HCT116 (cell line): ENCODE measurements at regions not wholly inside any gene's neighbourhood (a gene's known extent, or its start where the extent isn't known, plus 50 kb on each side); places are given as distances from the start of the nearest gene placed in this dataset.

Experiments used
- ATAC-seq: fragments of 200-7000 bp; cut with Tn5 transposase; 2 replicates; pipeline ENCODE4 v1.9.1; 2020; ENCODE audit warnings: mild to moderate bottlenecking, moderate library complexity
- BruUV-seq: library from RNA; stranded (reverse); fragments of 400-500 nt; replicated peaks from 2 replicates; lab custom pipeline; 2021; lab: Mats Ljungman, UMichigan
- CTCF ChIA-PET: fragments of 300-600 bp; sonication (Branson Sonifier 250); formaldehyde crosslinking; loops from one replicate; lab custom pipeline; 2021; ENCODE audit warnings: antibody characterized with exemption; lab: Charles Lee
- POLR2A ChIA-PET: fragments of 300-600, 350-600 bp; sonication (Branson Sonifier 250); formaldehyde crosslinking; loops from one replicate; lab custom pipeline; 2021; ENCODE audit warnings: antibody characterized with exemption; lab: Charles Lee
- RAD21 ChIA-PET, 2 experiments: fragments of 300-600 bp; sonication (Branson Sonifier 250); formaldehyde crosslinking; loops; one replicate each; lab custom pipeline; 2023; ENCODE audit warnings: low total read pairs in 2 of 2; ENCODE audit not compliant: uncharacterized antibody in 2 of 2, unreplicated experiment in 2 of 2, low non-redundant PET in 1 of 2; lab: Charles Lee
- DNase-seq: peaks from one replicate; pipeline ENCODE4 v3.0.0-alpha.2; 2010; ENCODE audit warnings: low read depth, low spot score
- H2AFZ ChIP-seq: fragments of 200-600 bp; shearing (Covaris generic), sonication (generic); 2 replicates; pipeline ENCODE4 v1.6.1; 2017; ENCODE audit warnings: low read depth, mixed run types, mixed read lengths, antibody characterized with exemption, low read length; ENCODE audit not compliant: poor library complexity, severe bottlenecking
- H3K27ac ChIP-seq: 2 replicates; pipeline ENCODE4 v1.5.1; 2012; ENCODE audit warnings: low read depth, low read length
- H3K27me3 ChIP-seq: fragments of 200-600 bp; sonication (generic); 2 replicates; pipeline ENCODE4 v1.6.1; 2016; ENCODE audit warnings: mixed run types, low read length, mixed read lengths; ENCODE audit not compliant: insufficient read depth
- H3K36me3 ChIP-seq, 2 experiments: fragments of 200-500 bp in 1 of 2; fragments of 200-600 bp in 1 of 2; sonication (Bioruptor generic) in 1 of 2; sonication (generic) in 1 of 2; 2 replicates each; pipeline versions ENCODE4 v1.5.1 to v1.6.1; 2014 to 2016; ENCODE audit warnings: low read length in 2 of 2, inconsistent platforms in 1 of 2, mixed read lengths in 1 of 2, mixed run types in 1 of 2; ENCODE audit not compliant: insufficient read depth in 2 of 2, control insufficient read depth in 1 of 2
- H3K4me1 ChIP-seq, 2 experiments: fragments of 200-600 bp in 1 of 2; sonication (generic) in 1 of 2; 2 replicates each; pipeline versions ENCODE4 v1.5.1 to v1.6.1; 2012 to 2017; ENCODE audit warnings: low read length in 2 of 2, inconsistent platforms in 1 of 2, mild to moderate bottlenecking in 1 of 2, mixed read lengths in 1 of 2, mixed run types in 1 of 2, moderate library complexity in 1 of 2; ENCODE audit not compliant: insufficient read depth in 2 of 2, control insufficient read depth in 1 of 2
- H3K4me2 ChIP-seq: fragments of 200-600 bp; sonication (generic); 2 replicates; pipeline ENCODE4 v1.6.1; 2017; ENCODE audit warnings: mixed run types, low read length, mixed read lengths
- H3K4me3 ChIP-seq, 2 experiments: fragments of 200-600 bp in 1 of 2; sonication (generic) in 1 of 2; replicated peaks in 1 of 2; 2 replicates each; pipeline ENCODE4 v1.5.1; 2011 to 2016; ENCODE audit warnings: low read length in 2 of 2, control low read depth in 1 of 2, low read depth in 1 of 2, mild to moderate bottlenecking in 1 of 2, mixed read lengths in 1 of 2, mixed run types in 1 of 2
- H3K79me2 ChIP-seq: fragments of 200-600 bp; sonication (generic); 2 replicates; pipeline ENCODE4 v1.6.1; 2017; ENCODE audit warnings: mild to moderate bottlenecking, mixed run types, low read length, moderate library complexity, mixed read lengths; ENCODE audit not compliant: insufficient read depth
- H3K9ac ChIP-seq: fragments of 200-600 bp; sonication (generic); 2 replicates; pipeline ENCODE4 v1.6.1; 2016; ENCODE audit warnings: low read length, mixed read lengths
- H3K9me2 ChIP-seq: fragments of 200-600 bp; sonication (generic), shearing (Covaris generic); 2 replicates; pipeline ENCODE4 v1.6.1; 2017; ENCODE audit warnings: mixed run types, mild to moderate bottlenecking, moderate library complexity; ENCODE audit not compliant: insufficient read depth
- H3K9me3 ChIP-seq, 2 experiments: fragments of 200-500 bp in 1 of 2; fragments of 200-600 bp in 1 of 2; sonication (Bioruptor generic) in 1 of 2; sonication (generic) in 1 of 2; 2 replicates each; pipeline ENCODE4 v1.6.1; 2014 to 2017; ENCODE audit warnings: low read length in 2 of 2, mixed read lengths in 2 of 2, inconsistent platforms in 1 of 2, low read depth in 1 of 2, mild to moderate bottlenecking in 1 of 2, mixed run types in 1 of 2, moderate library complexity in 1 of 2; ENCODE audit not compliant: control insufficient read depth in 1 of 2, insufficient read depth in 1 of 2
- H4K20me1 ChIP-seq: fragments of 200-600 bp; sonication (generic), shearing (Covaris generic); 2 replicates; pipeline ENCODE4 v1.6.1; 2017; ENCODE audit warnings: mixed run types, mild to moderate bottlenecking, moderate library complexity; ENCODE audit not compliant: insufficient read depth
- CBX3 ChIP-seq: IDR thresholded peaks from 2 replicates; pipeline ENCODE4 v1.6.1; 2012; ENCODE audit warnings: low read depth
- EGR1 ChIP-seq: IDR thresholded peaks from 2 replicates; pipeline ENCODE4 v1.6.1; 2012; ENCODE audit warnings: low read depth
- ELF1 ChIP-seq: IDR thresholded peaks from 2 replicates; pipeline ENCODE4 v1.6.1; 2012; ENCODE audit warnings: low read depth, borderline replicate concordance
- EZH2 ChIP-seq: fragments of 200-600 bp; sonication (generic); IDR thresholded peaks from 2 replicates; pipeline ENCODE4 v1.6.1; 2017; ENCODE audit warnings: antibody characterized with exemption, mixed run types
- FOSL1 ChIP-seq: IDR thresholded peaks from 2 replicates; pipeline ENCODE4 v1.6.1; 2012; ENCODE audit warnings: low read depth
- JUND ChIP-seq: IDR thresholded peaks from 2 replicates; pipeline ENCODE4 v1.6.1; 2012
- POLR2A ChIP-seq: IDR thresholded peaks from 2 replicates; pipeline ENCODE4 v1.7.0; 2011; ENCODE audit warnings: borderline replicate concordance; ENCODE audit not compliant: insufficient read depth, insufficient read length; ENCODE audit errors: extremely low read depth
- POLR2AphosphoS5 ChIP-seq: IDR thresholded peaks from 2 replicates; pipeline ENCODE4 v1.6.1; 2011; ENCODE audit warnings: mild to moderate bottlenecking, low read depth, low read length, moderate library complexity
- SIN3A ChIP-seq: IDR thresholded peaks from 2 replicates; pipeline ENCODE4 v1.6.1; 2012; ENCODE audit warnings: low read depth
- SP1 ChIP-seq: IDR thresholded peaks from 2 replicates; pipeline ENCODE4 v1.6.1; 2012; ENCODE audit warnings: low read depth
- SRF ChIP-seq: IDR thresholded peaks from 2 replicates; pipeline ENCODE4 v1.6.1; 2012; ENCODE audit warnings: low read depth
- YY1 ChIP-seq: IDR thresholded peaks from 2 replicates; pipeline ENCODE4 v1.6.1; 2011; ENCODE audit warnings: low read length, low read depth, moderate library complexity, mild to moderate bottlenecking; ENCODE audit not compliant: insufficient replicate concordance; ENCODE audit errors: extremely low read depth
- ZFX ChIP-seq: fragments of 450-650 bp; IDR thresholded peaks from 2 replicates; pipeline ENCODE4 v1.6.1; 2017
- ZNF274 ChIP-seq: fragments of 200-500 bp; sonication (Bioruptor generic); IDR thresholded peaks from 2 replicates; pipeline ENCODE4 v1.6.1; 2014; ENCODE audit warnings: mild to moderate bottlenecking, low read depth, low read length, inconsistent platforms
- intact Hi-C: fragments of 100-400 bp; cut with micrococcal nuclease; formaldehyde crosslinking; loops from 2 replicates; pipeline ENCODE4 v1.10.0; 2022
- TF ChIP-seq, protein P1 (sequence below): IDR thresholded peaks from 2 replicates; pipeline ENCODE4 v1.6.1; 2012
- TF ChIP-seq, protein P2 (sequence below): IDR thresholded peaks from 2 replicates; pipeline ENCODE4 v1.6.1; 2012
- TF ChIP-seq, protein P3 (sequence below): IDR thresholded peaks from 2 replicates; pipeline ENCODE4 v1.6.1; 2012; ENCODE audit warnings: low read depth

DNA sequence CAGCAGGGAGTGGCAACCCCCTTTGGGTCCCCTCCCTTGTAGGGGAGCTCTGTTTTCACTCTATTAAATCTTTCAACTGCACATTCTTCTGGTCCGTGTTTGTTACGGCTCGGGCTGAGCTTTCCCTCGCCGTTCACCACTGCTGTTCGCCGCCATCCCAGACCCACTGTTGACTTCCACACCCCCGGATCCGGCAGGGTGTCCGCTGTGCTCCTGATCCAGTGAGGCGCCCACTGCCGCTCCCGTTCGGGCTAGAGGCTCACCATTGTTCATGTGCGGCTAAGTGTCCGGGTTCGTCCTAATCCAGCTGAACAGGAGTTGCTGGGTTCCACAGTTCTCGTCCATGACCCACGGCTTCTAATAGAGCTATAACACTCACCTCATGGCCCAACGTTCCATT is 408.1 kb downstream of the KCNJ2 start:
- no peak overlapping the region for H3K27ac ChIP-seq
- DNase-seq: no peak
- no peaks in the 10 kb centered on the region for H3K27me3 ChIP-seq
- no peaks in the 10 kb centered on the region; the same call in 1 of the 2 replicates for H3K9me2 ChIP-seq
- TF ChIP-seq JUND (no peak), SIN3A (no peak), EZH2 (no peak), POLR2AphosphoS5 (no peak), EGR1 (no peak), POLR2A (no peak), FOSL1 (no peak), YY1 (no peak), CBX3 (no peak), ZNF274 (no peak), SRF (no peak), SP1 (no peak), ELF1 (no peak), ZFX (no peak)
- TF ChIP-seq, protein P1, sequence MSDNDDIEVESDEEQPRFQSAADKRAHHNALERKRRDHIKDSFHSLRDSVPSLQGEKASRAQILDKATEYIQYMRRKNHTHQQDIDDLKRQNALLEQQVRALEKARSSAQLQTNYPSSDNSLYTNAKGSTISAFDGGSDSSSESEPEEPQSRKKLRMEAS: no peak
- TF ChIP-seq, protein P2, sequence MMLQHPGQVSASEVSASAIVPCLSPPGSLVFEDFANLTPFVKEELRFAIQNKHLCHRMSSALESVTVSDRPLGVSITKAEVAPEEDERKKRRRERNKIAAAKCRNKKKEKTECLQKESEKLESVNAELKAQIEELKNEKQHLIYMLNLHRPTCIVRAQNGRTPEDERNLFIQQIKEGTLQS: no peak
- TF ChIP-seq, protein P3, sequence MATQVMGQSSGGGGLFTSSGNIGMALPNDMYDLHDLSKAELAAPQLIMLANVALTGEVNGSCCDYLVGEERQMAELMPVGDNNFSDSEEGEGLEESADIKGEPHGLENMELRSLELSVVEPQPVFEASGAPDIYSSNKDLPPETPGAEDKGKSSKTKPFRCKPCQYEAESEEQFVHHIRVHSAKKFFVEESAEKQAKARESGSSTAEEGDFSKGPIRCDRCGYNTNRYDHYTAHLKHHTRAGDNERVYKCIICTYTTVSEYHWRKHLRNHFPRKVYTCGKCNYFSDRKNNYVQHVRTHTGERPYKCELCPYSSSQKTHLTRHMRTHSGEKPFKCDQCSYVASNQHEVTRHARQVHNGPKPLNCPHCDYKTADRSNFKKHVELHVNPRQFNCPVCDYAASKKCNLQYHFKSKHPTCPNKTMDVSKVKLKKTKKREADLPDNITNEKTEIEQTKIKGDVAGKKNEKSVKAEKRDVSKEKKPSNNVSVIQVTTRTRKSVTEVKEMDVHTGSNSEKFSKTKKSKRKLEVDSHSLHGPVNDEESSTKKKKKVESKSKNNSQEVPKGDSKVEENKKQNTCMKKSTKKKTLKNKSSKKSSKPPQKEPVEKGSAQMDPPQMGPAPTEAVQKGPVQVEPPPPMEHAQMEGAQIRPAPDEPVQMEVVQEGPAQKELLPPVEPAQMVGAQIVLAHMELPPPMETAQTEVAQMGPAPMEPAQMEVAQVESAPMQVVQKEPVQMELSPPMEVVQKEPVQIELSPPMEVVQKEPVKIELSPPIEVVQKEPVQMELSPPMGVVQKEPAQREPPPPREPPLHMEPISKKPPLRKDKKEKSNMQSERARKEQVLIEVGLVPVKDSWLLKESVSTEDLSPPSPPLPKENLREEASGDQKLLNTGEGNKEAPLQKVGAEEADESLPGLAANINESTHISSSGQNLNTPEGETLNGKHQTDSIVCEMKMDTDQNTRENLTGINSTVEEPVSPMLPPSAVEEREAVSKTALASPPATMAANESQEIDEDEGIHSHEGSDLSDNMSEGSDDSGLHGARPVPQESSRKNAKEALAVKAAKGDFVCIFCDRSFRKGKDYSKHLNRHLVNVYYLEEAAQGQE: no peak
- TF ChIP-seq, all 23 proteins: peak for 0
- H2AFZ ChIP-seq: no peak overlapping the region
- no TSS peak for BruUV-seq
- CTCF ChIA-PET: no interaction called here
- H3K4me3 ChIP-seq: no peak overlapping the region
- no peak overlapping the region for H3K4me2 ChIP-seq
- H3K4me1 ChIP-seq: no peaks in the 10 kb centered on the region
- RAD21 ChIA-PET: no interaction called here
- no peak overlapping the region for H3K9ac ChIP-seq
- no peaks in the 10 kb centered on the region for H3K79me2 ChIP-seq
- H3K9me3 ChIP-seq: no peaks in the 10 kb centered on the region
- intact Hi-C loops: no loop called here
- no peaks in the 10 kb centered on the region for H3K36me3 ChIP-seq
- no peaks in the 10 kb centered on the region for H4K20me1 ChIP-seq
- no peak for ATAC-seq
- POLR2A ChIA-PET: no interaction called here
